GM12874 (cell line): ENCODE measurements at regions not wholly inside any gene's neighbourhood (a gene's known extent, or its start where the extent isn't known, plus 50 kb on each side); places are given as distances from the start of the nearest gene placed in this dataset.

Source experiments
- TF ChIP-seq, protein P1 (sequence below): IDR thresholded peaks from 2 replicates; pipeline ENCODE4 v1.5.1; 2011; ENCODE audit warnings: low read depth, mild to moderate bottlenecking, control low read depth, low read length, moderate library complexity; ENCODE audit not compliant: insufficient read depth

DNA sequence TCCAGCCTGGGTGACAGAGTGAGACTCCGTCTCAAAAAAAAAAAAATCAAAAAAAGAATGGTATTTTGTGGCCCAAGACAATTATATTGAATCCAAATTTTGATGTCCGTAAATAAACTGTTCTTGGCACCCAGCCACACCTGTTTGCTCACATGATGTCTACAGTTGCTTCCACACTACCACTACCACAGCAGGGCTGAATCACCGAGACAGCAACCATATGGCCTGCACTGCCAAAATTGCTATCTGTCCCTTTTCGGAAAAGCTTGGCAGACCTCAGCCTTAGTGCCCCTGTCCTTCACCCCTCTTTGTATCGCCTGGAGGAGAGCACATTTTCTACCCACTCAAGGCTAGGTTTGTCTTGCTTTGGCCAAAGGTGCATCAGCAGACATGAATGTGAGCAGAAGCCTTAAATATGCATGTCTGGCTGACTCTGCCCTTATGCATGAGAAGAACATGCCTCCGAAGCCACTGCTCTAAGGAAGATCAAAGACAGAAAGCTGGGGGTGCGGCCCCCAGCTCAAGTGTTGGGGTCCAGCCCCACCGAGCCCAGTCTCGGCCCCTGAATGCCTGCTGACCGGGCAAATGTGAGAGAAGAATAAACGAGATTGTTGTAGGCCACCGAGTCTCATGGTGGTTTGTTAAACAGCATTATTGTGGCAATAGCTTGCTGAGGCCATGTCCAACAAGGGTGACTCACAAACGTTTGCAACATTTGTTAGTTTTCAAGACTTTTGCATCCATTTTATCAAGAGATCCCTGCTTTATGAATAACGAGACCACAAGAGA, 108.1 kb downstream of the TPRA1 start:
- TF ChIP-seq, protein P1, sequence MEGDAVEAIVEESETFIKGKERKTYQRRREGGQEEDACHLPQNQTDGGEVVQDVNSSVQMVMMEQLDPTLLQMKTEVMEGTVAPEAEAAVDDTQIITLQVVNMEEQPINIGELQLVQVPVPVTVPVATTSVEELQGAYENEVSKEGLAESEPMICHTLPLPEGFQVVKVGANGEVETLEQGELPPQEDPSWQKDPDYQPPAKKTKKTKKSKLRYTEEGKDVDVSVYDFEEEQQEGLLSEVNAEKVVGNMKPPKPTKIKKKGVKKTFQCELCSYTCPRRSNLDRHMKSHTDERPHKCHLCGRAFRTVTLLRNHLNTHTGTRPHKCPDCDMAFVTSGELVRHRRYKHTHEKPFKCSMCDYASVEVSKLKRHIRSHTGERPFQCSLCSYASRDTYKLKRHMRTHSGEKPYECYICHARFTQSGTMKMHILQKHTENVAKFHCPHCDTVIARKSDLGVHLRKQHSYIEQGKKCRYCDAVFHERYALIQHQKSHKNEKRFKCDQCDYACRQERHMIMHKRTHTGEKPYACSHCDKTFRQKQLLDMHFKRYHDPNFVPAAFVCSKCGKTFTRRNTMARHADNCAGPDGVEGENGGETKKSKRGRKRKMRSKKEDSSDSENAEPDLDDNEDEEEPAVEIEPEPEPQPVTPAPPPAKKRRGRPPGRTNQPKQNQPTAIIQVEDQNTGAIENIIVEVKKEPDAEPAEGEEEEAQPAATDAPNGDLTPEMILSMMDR: no peak

DNA sequence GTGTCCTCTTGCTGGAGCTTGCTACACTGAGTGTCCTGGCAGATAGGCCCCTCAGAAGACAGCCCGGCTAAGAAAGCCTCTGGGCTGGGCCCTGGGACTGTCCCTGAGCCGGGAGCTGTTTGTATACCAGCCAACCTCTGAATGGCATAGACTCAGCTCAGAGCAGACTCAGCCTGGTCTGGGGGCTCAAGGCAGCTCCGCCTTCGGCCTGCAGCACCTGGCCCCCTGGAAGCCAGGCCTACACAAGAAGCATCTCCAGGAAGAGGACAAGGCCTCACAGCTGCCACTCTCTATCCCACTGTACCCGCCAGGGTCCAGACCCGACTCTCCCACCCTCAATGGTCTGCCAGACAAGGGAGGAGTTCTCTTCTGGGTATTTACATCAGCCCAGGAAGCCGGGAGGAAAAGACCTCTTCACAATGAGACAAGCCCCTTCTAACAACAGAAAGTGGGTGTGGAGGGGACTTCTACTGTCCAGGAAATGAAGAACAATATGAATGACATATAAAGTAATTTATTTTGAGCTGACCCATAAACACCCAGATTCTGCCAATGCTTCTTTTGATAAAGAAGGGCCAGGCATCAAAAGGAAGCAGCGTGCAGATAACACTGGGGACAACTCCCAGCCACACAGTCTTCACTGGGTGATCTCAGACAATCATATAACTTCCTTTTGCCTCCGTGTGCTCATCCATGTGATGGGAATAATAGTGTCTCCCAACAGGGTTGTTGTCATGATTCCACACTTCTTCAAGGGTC, 110.2 kb downstream of the TPRA1 start:
- TF ChIP-seq, protein P1: no peak

DNA sequence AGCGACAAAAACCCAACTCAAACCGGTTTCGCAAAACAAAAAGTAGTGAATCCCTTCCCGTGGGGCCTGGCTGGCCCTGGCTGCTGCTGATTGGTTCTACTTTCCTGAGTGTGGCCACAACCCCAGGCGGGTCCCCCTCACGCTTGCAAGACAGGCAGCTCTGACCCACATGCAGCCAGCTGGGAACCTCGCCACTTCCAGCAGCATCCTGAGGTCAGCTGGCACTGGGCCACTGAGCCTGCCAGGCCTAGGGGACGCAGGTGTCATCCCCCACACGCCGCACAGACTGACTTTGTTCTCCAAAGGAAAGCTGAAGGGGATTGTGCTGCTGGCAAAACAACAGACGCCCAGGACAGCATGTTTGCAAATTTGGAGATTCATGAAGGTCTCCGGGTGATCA, 111.1 kb downstream of the TPRA1 start:
- TF ChIP-seq, protein P1: no peak

DNA sequence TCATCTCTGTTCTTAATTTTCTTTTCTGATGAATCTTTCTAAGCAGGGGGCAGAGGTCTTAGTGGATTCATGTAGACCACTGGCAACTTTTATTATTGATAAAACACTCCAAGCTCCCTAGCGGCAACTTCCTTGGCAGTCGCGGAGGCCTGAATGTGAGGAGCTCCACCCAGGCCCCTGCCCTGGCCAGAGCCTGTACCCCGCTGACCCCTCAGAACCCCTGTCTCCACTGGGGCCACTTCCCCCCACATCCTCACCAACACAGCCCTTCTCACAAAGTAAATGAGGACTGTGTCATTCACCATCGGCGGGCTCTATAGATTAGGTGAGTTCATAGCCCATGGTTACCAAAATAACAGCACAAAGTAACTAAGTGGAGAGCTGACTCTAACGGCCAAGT, 111.6 kb downstream of the TPRA1 start:
- TF ChIP-seq, protein P1: no peak

DNA sequence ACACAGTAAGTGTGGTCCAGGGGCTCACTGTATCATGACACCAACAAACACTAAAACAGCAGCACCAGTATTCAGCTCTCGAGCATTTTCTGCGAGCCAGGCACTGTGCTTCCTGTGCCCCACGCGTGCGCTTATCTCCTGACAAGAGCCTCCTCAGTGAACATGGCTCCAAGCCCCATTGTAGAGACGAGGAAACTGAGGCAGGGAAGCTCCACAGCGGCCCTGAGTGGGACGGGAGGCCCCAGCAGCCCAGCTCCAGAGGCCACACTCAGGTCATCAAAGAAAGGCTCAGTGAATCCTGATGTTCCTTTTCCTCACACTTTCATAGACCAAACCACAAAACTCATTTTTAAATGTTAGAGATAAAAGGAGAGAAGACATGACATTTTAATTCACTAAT, 113.1 kb downstream of the TPRA1 start:
- TF ChIP-seq, protein P1: no peak

GRCh38 chr3:127476936-127477335, 113.6 kb downstream of the TPRA1 start:
- TF ChIP-seq, protein P1: no peak

DNA sequence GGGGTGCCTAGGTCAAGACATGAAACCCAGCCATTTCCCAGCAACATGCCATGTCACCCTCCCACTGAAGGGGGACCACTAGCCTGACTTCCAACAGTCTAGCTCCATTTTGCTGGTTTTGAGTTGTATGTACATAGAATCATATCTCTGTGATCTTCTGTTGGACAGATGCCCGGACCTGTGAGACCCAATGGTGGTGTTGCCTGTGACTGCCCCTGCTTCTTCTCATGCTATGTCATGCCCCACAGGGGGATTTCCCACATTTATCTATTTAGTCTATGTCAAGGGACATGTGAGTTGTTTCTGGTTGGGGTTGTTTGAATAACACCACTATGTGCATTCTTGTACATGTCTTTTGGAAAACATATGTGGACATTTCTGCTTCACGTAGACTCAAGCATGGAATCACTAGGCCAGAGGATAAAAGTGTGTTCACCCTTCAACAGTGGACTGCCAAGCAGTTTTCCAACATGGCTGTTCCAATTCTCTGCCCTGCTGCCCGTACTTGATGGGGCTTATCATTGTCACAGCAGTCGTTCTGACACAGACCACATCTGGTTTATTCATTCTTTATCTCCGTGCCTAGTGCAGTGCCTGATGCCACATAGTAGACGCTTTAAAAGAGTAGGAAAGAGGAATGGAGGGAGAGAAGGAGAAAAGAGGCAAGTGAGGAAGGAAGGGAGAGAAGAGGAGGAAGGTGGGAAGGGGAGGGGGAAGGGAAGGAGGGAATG, 114.4 kb downstream of the TPRA1 start:
- TF ChIP-seq, protein P1: no peak
